Esophagus muscularis mucosa (tissue), 4 donors: ENCODE measurements at regions not wholly inside any gene's neighbourhood (a gene's known extent, or its start where the extent isn't known, plus 50 kb on each side); places are given as distances from the start of the nearest gene placed in this dataset.

Source experiments
- DNase-seq: peaks from one replicate; pipeline ENCODE4 v3.0.0-alpha.2; 2017; ENCODE audit errors: extremely low spot score
- H3K27ac ChIP-seq, 4 donors: fragments of 200-600 bp; sonication (generic); replicated peaks in 1 of 4; 1 replicate in 3 of 4; 2 replicates in 1 of 4; pipeline ENCODE4 v1.5.1; 2016 to 2019; ENCODE audit warnings: mild to moderate bottlenecking in 1 of 4
- H3K27me3 ChIP-seq, 4 donors: fragments of 200-600 bp; sonication (generic); one replicate each; pipeline versions ENCODE4 v1.5.1 to v1.6.0; 2016 to 2019
- H3K36me3 ChIP-seq, 4 donors: fragments of 200-600 bp; sonication (generic); one replicate each; pipeline ENCODE4 v1.5.1; 2016 to 2019
- H3K4me1 ChIP-seq, 4 donors: fragments of 200-600 bp; sonication (generic); one replicate each; pipeline ENCODE4 v1.5.1; 2016 to 2019
- H3K4me3 ChIP-seq, 4 donors: fragments of 200-600 bp; sonication (generic); 1 replicate in 2 of 4; 2 replicates in 2 of 4; pipeline ENCODE4 v1.5.1; 2016 to 2019; ENCODE audit warnings: mild to moderate bottlenecking in 4 of 4, moderate library complexity in 1 of 4
- H3K9me3 ChIP-seq, 4 donors: fragments of 200-600 bp; sonication (generic); 1 replicate in 3 of 4; 2 replicates in 1 of 4; pipeline ENCODE4 v1.5.1; 2016 to 2019
- EP300 ChIP-seq: sonication (generic); formaldehyde crosslinking; IDR thresholded peaks from one replicate; pipeline ENCODE4 v1.6.1; 2017; ENCODE audit warnings: antibody characterized with exemption
- POLR2A ChIP-seq: fragments of 450-650 bp; IDR thresholded peaks from one replicate; pipeline ENCODE4 v1.6.1; 2017; ENCODE audit warnings: antibody characterized with exemption, moderate library complexity, mild to moderate bottlenecking, low read depth
- POLR2AphosphoS5 ChIP-seq, 2 donors: sonication (generic); formaldehyde crosslinking; IDR thresholded peaks; one replicate each; pipeline ENCODE4 v1.6.1; 2017; ENCODE audit warnings: antibody characterized with exemption in 2 of 2
- WGBS: methylation state at CpG from one replicate; pipeline ENCODE4 v1.1.5; 2018; 5-methylcytosine and 5-hydroxymethylcytosine counted together
- intact Hi-C: fragments of 100-400 bp; cut with DNase I; formaldehyde crosslinking; loops from one replicate; pipeline ENCODE4 v1.15.1; 2023
- TF ChIP-seq, protein P1 (sequence below), 3 experiments: fragments of 200-600 bp in 2 of 3; fragments of 450-650 bp in 1 of 3; sonication (generic) in 2 of 3; IDR thresholded peaks; one replicate each; pipeline ENCODE4 v1.5.1; 2017 to 2019; ENCODE audit warnings: antibody characterized with exemption in 3 of 3, mild to moderate bottlenecking in 2 of 3, moderate library complexity in 1 of 3

DNA sequence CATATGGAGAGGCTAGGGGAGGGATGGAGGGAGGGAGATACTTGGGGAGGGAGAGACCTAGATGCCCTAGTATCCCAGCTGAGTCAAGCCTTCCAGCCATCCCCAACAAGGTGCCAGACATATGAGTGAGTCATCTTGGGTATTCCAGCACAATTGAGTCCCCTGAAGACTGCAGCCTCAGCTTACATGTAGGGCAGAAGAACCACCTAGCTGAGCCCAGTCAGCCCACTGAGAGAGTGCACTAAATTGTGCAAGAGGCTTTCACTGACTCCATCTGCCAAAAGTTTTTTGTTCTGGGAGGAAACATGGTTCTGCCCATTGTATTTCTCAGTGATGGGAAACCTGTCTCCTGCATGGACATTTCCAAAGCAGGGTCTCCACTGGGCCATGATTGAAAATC, 76.4 kb downstream of the FOXD2 start:
- peaks cover 0 to 13% (median 5%) of the 10 kb centered on the region in 4 donors for H3K9me3 ChIP-seq
- TF ChIP-seq, protein P1, sequence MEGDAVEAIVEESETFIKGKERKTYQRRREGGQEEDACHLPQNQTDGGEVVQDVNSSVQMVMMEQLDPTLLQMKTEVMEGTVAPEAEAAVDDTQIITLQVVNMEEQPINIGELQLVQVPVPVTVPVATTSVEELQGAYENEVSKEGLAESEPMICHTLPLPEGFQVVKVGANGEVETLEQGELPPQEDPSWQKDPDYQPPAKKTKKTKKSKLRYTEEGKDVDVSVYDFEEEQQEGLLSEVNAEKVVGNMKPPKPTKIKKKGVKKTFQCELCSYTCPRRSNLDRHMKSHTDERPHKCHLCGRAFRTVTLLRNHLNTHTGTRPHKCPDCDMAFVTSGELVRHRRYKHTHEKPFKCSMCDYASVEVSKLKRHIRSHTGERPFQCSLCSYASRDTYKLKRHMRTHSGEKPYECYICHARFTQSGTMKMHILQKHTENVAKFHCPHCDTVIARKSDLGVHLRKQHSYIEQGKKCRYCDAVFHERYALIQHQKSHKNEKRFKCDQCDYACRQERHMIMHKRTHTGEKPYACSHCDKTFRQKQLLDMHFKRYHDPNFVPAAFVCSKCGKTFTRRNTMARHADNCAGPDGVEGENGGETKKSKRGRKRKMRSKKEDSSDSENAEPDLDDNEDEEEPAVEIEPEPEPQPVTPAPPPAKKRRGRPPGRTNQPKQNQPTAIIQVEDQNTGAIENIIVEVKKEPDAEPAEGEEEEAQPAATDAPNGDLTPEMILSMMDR (IDR thresholded peaks at IDR 0.05) = no peak
- TF ChIP-seq POLR2A (no peak), EP300 (no peak), POLR2AphosphoS5 (IDR thresholded peaks at IDR 0.05) (no peak)
- no peak overlapping the region for H3K27ac ChIP-seq
- no peak overlapping the region for H3K4me3 ChIP-seq
- DNase-seq = no peak
- intact Hi-C loops = no loop called here
- no peaks in the 10 kb centered on the region for H3K36me3 ChIP-seq
- peaks cover 0 to 74% (median 0%) of the 10 kb centered on the region in 4 donors for H3K27me3 ChIP-seq
- peaks cover 0 to 1% (median under 1%) of the 10 kb centered on the region in 4 donors for H3K4me1 ChIP-seq

DNA sequence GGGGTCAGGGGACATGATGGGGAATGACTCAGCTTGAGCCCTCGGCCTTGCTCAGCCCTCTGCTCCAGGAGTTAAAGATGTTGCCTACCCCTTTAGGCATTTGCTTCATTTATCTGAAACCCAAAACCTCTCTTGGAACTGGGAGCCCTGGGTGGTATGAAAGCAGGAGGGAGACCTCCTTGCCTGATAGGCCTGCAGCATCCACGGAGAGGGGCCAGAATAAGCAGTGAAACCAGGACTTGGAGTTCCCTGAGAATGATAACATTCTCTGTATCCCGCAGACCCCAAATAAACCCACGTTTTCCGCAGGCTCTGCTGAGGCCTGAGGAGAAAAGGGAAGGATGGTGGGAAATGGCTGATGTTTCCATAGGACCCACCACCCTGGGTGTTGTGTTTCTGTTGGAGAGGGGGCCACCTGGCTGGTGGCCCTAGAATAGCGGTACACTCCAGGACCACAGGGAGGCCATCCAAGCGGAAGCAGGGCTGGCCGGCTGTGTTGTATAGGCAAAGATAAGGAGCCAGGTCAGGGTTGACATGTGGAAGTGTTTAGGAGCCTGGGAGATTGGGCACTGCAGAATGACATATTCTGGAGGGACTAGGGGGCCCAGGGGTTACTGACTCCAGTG, 77.4 kb downstream of the FOXD2 start:
- DNase-seq = no peak
- H3K27ac ChIP-seq = no peak overlapping the region
- no peaks in the 10 kb centered on the region for H3K4me1 ChIP-seq
- TF ChIP-seq, protein P1 (IDR thresholded peaks at IDR 0.05) = no peak
- no peak for TF ChIP-seq POLR2A
- TF ChIP-seq POLR2AphosphoS5 (IDR thresholded peaks at IDR 0.05) = no peak
- WGBS = 78% methylated on average over 8 of the region's 8 CpGs
- H3K36me3 ChIP-seq = no peaks in the 10 kb centered on the region
- intact Hi-C loops = no loop called here
- H3K9me3 ChIP-seq = peaks cover 0 to 13% (median 5%) of the 10 kb centered on the region in 4 donors
- peaks cover 0 to 67% (median 0%) of the 10 kb centered on the region in 4 donors for H3K27me3 ChIP-seq
- H3K4me3 ChIP-seq = no peak overlapping the region

DNA sequence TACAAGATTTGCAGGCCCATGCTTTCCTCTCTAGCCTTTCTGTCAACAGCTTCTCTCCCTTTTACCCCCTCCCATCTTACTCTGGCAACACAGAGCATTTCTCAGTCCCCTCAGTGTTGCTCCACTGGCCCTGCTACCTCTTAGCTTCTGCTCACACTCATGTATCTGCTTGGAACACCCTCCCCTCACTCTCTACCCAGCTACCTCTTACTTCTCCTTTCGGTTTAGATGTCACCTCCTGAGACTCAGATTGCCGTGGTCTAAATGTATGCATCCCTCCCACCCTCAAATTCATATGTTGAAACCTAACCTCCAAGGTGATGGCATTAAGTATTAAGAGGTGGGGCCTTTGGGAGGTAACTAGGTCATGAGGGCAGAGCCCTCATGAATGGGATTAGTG, 80.1 kb downstream of the FOXD2 start:
- intact Hi-C loops = no loop called here
- 85% methylated on average over 2 of the region's 2 CpGs for WGBS

DNA sequence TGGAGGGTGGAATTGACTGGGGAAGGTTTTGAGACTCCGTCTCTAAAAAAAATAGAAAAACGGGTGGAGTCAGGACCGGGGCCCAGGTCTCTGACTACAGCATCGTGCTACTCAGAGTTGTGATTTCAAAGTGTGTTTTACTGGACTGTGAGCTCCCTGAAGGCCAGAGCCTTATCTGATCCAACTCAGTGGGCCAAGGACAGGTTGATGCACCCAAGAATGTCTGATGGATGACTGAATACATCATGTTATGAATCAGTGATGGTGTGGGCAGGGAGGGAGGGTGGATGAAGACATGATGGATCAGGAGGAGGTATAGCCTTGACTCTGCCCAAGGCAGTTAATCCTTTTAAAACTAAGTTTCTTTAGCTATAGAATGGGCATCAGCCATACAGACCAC, 81.6 kb downstream of the FOXD2 start:
- H3K27ac ChIP-seq = no peak overlapping the region
- no peak overlapping the region for H3K4me3 ChIP-seq
- H3K27me3 ChIP-seq = peaks cover 0 to 43% (median 0%) of the 10 kb centered on the region in 4 donors
- TF ChIP-seq, protein P1 (IDR thresholded peaks at IDR 0.05) = no peak
- no peak for TF ChIP-seq POLR2A
- no peak for TF ChIP-seq EP300
- TF ChIP-seq POLR2AphosphoS5 (IDR thresholded peaks at IDR 0.05) = no peak
- DNase-seq = no peak
- intact Hi-C loops = no loop called here
- WGBS = 85% methylated on average over 4 of the region's 4 CpGs
- H3K36me3 ChIP-seq = no peaks in the 10 kb centered on the region
- peaks cover 0 to 13% (median 9%) of the 10 kb centered on the region in 4 donors for H3K4me1 ChIP-seq
- peaks cover 0 to 6% (median under 1%) of the 10 kb centered on the region in 4 donors for H3K9me3 ChIP-seq

More for the DNA sequence above, 80.1 kb downstream of the FOXD2 start:
- Histone ChIP-seq H3K4me1 (peaks cover 0 to 13% (median 9%) of the 10 kb centered on the region in 4 donors), H3K27me3 (peaks cover 0 to 42% (median 0%) of the 10 kb centered on the region in 4 donors), H3K4me3 (no peak overlapping the region), H3K9me3 (peaks cover 0 to 13% (median 5%) of the 10 kb centered on the region in 4 donors), H3K36me3 (no peaks in the 10 kb centered on the region), H3K27ac (no peak overlapping the region)
- TF ChIP-seq EP300 = no peak
- TF ChIP-seq POLR2AphosphoS5 (IDR thresholded peaks at IDR 0.05) = no peak
- TF ChIP-seq, protein P1 (IDR thresholded peaks at IDR 0.05) = no peak
- no peak for TF ChIP-seq POLR2A
- no peak for DNase-seq

DNA sequence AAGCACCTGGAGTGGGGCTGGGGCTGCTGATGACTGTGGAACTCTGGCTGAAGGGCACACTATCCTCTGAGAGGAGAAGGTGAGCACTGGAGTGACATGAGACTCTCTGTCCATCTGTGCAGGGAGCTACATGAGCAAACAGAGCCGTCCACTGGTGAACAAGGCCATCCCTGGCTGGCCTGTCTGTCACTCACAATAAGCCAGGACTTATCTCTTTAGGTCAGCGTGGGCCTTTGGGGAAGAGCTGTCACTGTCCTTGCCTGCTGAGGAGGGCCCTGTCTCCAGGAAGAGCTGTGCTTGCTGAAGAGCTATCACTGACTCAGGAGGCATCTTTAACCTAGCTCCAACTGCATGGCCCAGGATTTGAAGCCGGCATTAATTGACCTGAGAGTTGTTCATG, 82.1 kb downstream of the FOXD2 start:
- H3K4me1 ChIP-seq = peaks cover 0 to 13% (median 9%) of the 10 kb centered on the region in 4 donors
- TF ChIP-seq POLR2AphosphoS5 (IDR thresholded peaks at IDR 0.05) (no peak), EP300 (no peak), POLR2A (no peak)
- TF ChIP-seq, protein P1 (IDR thresholded peaks at IDR 0.05) = no peak
- no peaks in the 10 kb centered on the region for H3K36me3 ChIP-seq
- peaks cover 0 to 43% (median 0%) of the 10 kb centered on the region in 4 donors for H3K27me3 ChIP-seq
- 86% methylated on average over 1 of the region's 3 CpGs for WGBS
- no peak overlapping the region for H3K4me3 ChIP-seq
- peaks cover 0 to 6% (median 0%) of the 10 kb centered on the region in 4 donors for H3K9me3 ChIP-seq
- DNase-seq = no peak
- intact Hi-C loops = loop anchor here (10.0 kb wide), 1 partner anchor 195 kb away; no protein-coding TSS in a partner anchor
- H3K27ac ChIP-seq = no peak overlapping the region
